HEK293 (cell line): ENCODE measurements at regions not wholly inside any gene's neighbourhood (a gene's known extent, or its start where the extent isn't known, plus 50 kb on each side); places are given as distances from the start of the nearest gene placed in this dataset.
"Not testable (repeated sequence)": the region's sequence is repeated elsewhere in the genome, so short reads cannot be mapped to it uniquely, and the experiment has no call there.

ENCODE experiments used
- CTCF ChIA-PET: fragments of 350-600 bp; formaldehyde crosslinking; extraction: SDS; loops from one replicate; lab custom pipeline; 2021; ENCODE audit warnings: antibody characterized with exemption; lab: Yijun Ruan, JAX
- POLR2A ChIA-PET: fragments of 300-600 bp; formaldehyde crosslinking; extraction: SDS; loops from one replicate; lab custom pipeline; 2020; ENCODE audit warnings: antibody characterized with exemption, inconsistent platforms; lab: Yijun Ruan, JAX
- H3K27ac ChIP-seq: fragments of 200-500 bp; sonication (Bioruptor generic); 2 replicates; pipeline ENCODE4 v1.5.1; 2014; ENCODE audit warnings: low read depth, low read length, control low read depth, inconsistent platforms; ENCODE audit errors: extremely low read depth
- H3K36me3 ChIP-seq, 2 experiments: fragments of 200-500 bp in 1 of 2; sonication (Bioruptor generic) in 1 of 2; 1 replicate in 1 of 2; 2 replicates in 1 of 2; pipeline ENCODE4 v1.5.1; 2014 to 2017; ENCODE audit warnings: inconsistent platforms in 2 of 2, low read length in 2 of 2; ENCODE audit not compliant: control insufficient read depth in 2 of 2, insufficient read depth in 1 of 2
- H3K4me1 ChIP-seq: fragments of 200-500 bp; sonication (Bioruptor generic); 2 replicates; pipeline ENCODE4 v1.5.1; 2014; ENCODE audit warnings: mild to moderate bottlenecking, low read length, inconsistent platforms; ENCODE audit not compliant: control insufficient read depth, insufficient read depth
- H3K4me3 ChIP-seq: 2 replicates; pipeline ENCODE4 v1.5.1; 2011; ENCODE audit warnings: low read depth, mild to moderate bottlenecking, control low read depth, low read length, moderate library complexity
- H3K9me3 ChIP-seq: fragments of 200-500 bp; sonication (Bioruptor generic); 2 replicates; pipeline ENCODE4 v1.5.1; 2014; ENCODE audit warnings: low read depth, low read length, inconsistent platforms; ENCODE audit not compliant: control insufficient read depth, insufficient read depth
- ZBTB7A ChIP-seq: fragments of 450-650 bp; formaldehyde crosslinking; IDR thresholded peaks from 2 replicates; pipeline ENCODE4 v1.5.1; 2016; ENCODE audit warnings: low read depth, missing biosample characterization, missing genetic modification characterization
- ZIC2 ChIP-seq: fragments of 450-650 bp; formaldehyde crosslinking; IDR thresholded peaks from 2 replicates; pipeline ENCODE4 v1.5.1; 2016; ENCODE audit warnings: missing biosample characterization, missing genetic modification characterization
- ZNF133 ChIP-seq: fragments of 450-650 bp; formaldehyde crosslinking; IDR thresholded peaks from 2 replicates; pipeline ENCODE4 v1.5.1; 2016; ENCODE audit warnings: missing biosample characterization, missing genetic modification characterization
- ZNF146 ChIP-seq: fragments of 450-650 bp; formaldehyde crosslinking; IDR thresholded peaks from 2 replicates; pipeline ENCODE4 v1.5.1; 2016; ENCODE audit warnings: missing biosample characterization, missing genetic modification characterization
- ZNF354C ChIP-seq: fragments of 450-650 bp; formaldehyde crosslinking; IDR thresholded peaks from 2 replicates; pipeline ENCODE4 v1.5.1; 2016; ENCODE audit warnings: missing biosample characterization, missing genetic modification characterization, low read depth, borderline replicate concordance
- ZNF366 ChIP-seq: fragments of 450-650 bp; formaldehyde crosslinking; conservative IDR thresholded peaks from 2 replicates; pipeline ENCODE4 v1.5.1; 2016; ENCODE audit warnings: missing biosample characterization, missing genetic modification characterization
- ZNF548 ChIP-seq: fragments of 450-650 bp; formaldehyde crosslinking; IDR thresholded peaks from 2 replicates; pipeline ENCODE4 v1.5.1; 2016; ENCODE audit warnings: missing biosample characterization, missing genetic modification characterization
- ZNF558 ChIP-seq: fragments of 450-650 bp; formaldehyde crosslinking; IDR thresholded peaks from 2 replicates; pipeline ENCODE4 v1.5.1; 2016; ENCODE audit warnings: missing biosample characterization, missing genetic modification characterization
- ZNF623 ChIP-seq: fragments of 450-650 bp; formaldehyde crosslinking; IDR thresholded peaks from 2 replicates; pipeline ENCODE4 v1.5.1; 2016; ENCODE audit warnings: missing biosample characterization, missing genetic modification characterization
- ZNF626 ChIP-seq: fragments of 450-650 bp; sonication (Bioruptor Pico); formaldehyde crosslinking; IDR thresholded peaks from 2 replicates; pipeline ENCODE4 v1.5.1; 2018; ENCODE audit warnings: missing biosample characterization, missing genetic modification characterization, inconsistent platforms
- ZNF658 ChIP-seq: fragments of 450-650 bp; formaldehyde crosslinking; IDR thresholded peaks from 2 replicates; pipeline ENCODE4; 2016; ENCODE audit warnings: missing biosample characterization, missing genetic modification characterization
- ZNF677 ChIP-seq: fragments of 450-650 bp; IDR thresholded peaks from 2 replicates; pipeline ENCODE4 v1.5.0; 2018; ENCODE audit warnings: missing biosample characterization, mild to moderate bottlenecking, missing genetic modification characterization, moderate library complexity
- ZNF76 ChIP-seq: fragments of 450-650 bp; formaldehyde crosslinking; IDR thresholded peaks from 2 replicates; pipeline ENCODE4; 2016; ENCODE audit warnings: low read depth, missing biosample characterization, missing genetic modification characterization, borderline replicate concordance
- TF ChIP-seq, protein P1 (sequence below): fragments of 450-650 bp; formaldehyde crosslinking; IDR thresholded peaks from 2 replicates; pipeline ENCODE4 v1.5.1; 2016; ENCODE audit warnings: missing biosample characterization, missing genetic modification characterization
- TF ChIP-seq, protein P2 (sequence below): fragments of 450-650 bp; formaldehyde crosslinking; IDR thresholded peaks from 2 replicates; pipeline ENCODE4 v1.5.1; 2017; ENCODE audit warnings: missing biosample characterization, missing genetic modification characterization
- TF ChIP-seq, protein P3 (sequence below): fragments of 450-650 bp; formaldehyde crosslinking; IDR thresholded peaks from 2 replicates; pipeline ENCODE4 v1.5.0; 2017; ENCODE audit warnings: missing biosample characterization, missing genetic modification characterization, borderline replicate concordance
- TF ChIP-seq, protein P4 (sequence below): fragments of 450-650 bp; formaldehyde crosslinking; IDR thresholded peaks from 2 replicates; pipeline ENCODE4 v1.5.1; 2016; ENCODE audit warnings: missing biosample characterization, missing genetic modification characterization

DNA sequence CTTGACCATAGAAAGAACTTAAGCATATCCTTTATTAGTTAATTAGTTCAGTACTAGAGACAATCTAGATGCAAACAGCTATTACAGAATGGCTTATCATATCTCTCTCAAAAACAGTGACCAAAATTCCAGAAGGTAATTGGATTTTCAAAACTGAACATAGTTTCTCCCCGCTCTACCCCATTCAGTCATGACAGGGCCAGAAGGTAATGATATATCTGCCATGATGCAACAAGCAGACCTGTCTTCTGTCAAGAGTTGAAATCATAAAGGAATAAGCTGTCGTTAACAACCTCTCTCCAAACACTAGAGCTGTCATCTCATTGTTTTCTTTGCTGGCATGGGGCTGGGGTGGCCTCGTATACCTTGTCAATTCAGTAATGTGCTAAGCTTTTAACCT is 200.5 kb upstream of the POU5F2 start (continued):
- TF ChIP-seq ZNF366 (0 out of 2 replicates have a peak, but pooled peaks have one; percentile 13), ZIC2 (tag by site-specific recombination) (no peak)
- TF ChIP-seq, protein P1, sequence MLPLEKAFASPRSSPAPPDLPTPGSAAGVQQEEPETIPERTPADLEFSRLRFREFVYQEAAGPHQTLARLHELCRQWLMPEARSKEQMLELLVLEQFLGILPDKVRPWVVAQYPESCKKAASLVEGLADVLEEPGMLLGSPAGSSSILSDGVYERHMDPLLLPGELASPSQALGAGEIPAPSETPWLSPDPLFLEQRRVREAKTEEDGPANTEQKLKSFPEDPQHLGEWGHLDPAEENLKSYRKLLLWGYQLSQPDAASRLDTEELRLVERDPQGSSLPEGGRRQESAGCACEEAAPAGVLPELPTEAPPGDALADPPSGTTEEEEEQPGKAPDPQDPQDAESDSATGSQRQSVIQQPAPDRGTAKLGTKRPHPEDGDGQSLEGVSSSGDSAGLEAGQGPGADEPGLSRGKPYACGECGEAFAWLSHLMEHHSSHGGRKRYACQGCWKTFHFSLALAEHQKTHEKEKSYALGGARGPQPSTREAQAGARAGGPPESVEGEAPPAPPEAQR (tag by site-specific recombination) = no peak

- CTCF ChIA-PET = interaction anchor here (1.3 kb wide), 1 partner anchor 18 kb away, joined by 4 read pairs; no protein-coding TSS in a partner anchor
- H3K27ac ChIP-seq, POLR2A ChIA-PET, H3K36me3 ChIP-seq, H3K4me1 ChIP-seq, H3K9me3 ChIP-seq, H3K4me3 ChIP-seq: not testable (repeated sequence)
- peak; percentile 89 for TF ChIP-seq ZNF146 (tag by site-specific recombination)
Measured at GRCh38 chr5:93933269-93933668, 191.9 kb upstream of the POU5F2 start.

DNA sequence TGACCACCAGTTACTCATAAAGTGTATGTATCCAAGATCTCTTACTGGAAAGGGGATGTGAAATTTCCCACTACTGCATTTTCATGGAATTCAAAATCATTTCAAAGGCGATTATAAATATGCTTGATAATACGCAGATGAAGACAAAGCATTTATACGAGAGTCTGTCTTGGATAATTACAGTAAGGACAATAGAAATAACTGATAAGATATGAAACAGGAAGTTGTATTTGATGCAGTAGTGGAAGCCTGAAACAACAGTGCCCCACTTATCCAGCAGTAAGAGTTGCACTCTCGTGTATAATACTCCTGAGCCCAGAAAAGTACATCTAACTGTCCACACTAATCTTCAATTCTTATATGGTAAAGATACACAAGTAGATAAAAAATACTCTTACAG is 188.7 kb upstream of the POU5F2 start:
- Histone ChIP-seq H3K36me3 (no peaks in the 10 kb centered on the region), H3K27ac (no peak overlapping the region), H3K4me1 (no peaks in the 10 kb centered on the region), H3K4me3 (no peak overlapping the region), H3K9me3 (no peaks in the 10 kb centered on the region)
- ChIA-PET CTCF (no interaction called here), POLR2A (no interaction called here)
- TF ChIP-seq ZNF548 (tag by site-specific recombination) (no peak), ZNF677 (tag by site-specific recombination) (no peak), ZBTB7A (tag by site-specific recombination) (no peak), ZNF623 (tag by site-specific recombination) (no peak), ZNF133 (tag by site-specific recombination) (no peak), ZNF558 (tag by site-specific recombination) (no peak)

DNA sequence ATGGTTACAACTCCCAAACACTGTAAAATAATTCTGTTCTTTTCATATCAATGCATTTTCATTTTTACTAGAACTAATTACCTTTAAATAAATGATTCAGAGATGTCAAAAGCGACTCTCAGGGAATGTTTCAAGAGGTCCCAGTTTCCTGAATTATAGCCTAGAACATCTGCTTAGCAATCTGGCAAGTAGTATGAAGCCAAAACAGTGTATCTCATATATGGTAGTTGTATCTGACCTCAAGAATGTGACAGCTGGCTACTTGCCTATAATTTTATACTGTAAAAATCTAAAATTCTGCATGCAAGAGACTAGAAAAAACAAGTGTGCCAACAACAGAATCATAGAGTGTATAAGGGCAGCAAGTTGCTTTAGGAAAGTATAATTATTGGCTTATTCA is 187.7 kb upstream of the POU5F2 start:
- H3K9me3 ChIP-seq = no peaks in the 10 kb centered on the region
- ChIA-PET CTCF (no interaction called here), POLR2A (no interaction called here)
- H3K4me3 ChIP-seq = no peak overlapping the region
- no peaks in the 10 kb centered on the region for H3K4me1 ChIP-seq
- no peak for TF ChIP-seq ZNF354C
- TF ChIP-seq, protein P2, sequence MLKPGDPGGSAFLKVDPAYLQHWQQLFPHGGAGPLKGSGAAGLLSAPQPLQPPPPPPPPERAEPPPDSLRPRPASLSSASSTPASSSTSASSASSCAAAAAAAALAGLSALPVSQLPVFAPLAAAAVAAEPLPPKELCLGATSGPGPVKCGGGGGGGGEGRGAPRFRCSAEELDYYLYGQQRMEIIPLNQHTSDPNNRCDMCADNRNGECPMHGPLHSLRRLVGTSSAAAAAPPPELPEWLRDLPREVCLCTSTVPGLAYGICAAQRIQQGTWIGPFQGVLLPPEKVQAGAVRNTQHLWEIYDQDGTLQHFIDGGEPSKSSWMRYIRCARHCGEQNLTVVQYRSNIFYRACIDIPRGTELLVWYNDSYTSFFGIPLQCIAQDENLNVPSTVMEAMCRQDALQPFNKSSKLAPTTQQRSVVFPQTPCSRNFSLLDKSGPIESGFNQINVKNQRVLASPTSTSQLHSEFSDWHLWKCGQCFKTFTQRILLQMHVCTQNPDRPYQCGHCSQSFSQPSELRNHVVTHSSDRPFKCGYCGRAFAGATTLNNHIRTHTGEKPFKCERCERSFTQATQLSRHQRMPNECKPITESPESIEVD (tag by site-specific recombination) = 0 out of 2 replicates have a peak, but pooled peaks have one; percentile 12
- TF ChIP-seq, all 188 proteins: peak for 1
- H3K27ac ChIP-seq = no peak overlapping the region
- H3K36me3 ChIP-seq = no peaks in the 10 kb centered on the region

DNA sequence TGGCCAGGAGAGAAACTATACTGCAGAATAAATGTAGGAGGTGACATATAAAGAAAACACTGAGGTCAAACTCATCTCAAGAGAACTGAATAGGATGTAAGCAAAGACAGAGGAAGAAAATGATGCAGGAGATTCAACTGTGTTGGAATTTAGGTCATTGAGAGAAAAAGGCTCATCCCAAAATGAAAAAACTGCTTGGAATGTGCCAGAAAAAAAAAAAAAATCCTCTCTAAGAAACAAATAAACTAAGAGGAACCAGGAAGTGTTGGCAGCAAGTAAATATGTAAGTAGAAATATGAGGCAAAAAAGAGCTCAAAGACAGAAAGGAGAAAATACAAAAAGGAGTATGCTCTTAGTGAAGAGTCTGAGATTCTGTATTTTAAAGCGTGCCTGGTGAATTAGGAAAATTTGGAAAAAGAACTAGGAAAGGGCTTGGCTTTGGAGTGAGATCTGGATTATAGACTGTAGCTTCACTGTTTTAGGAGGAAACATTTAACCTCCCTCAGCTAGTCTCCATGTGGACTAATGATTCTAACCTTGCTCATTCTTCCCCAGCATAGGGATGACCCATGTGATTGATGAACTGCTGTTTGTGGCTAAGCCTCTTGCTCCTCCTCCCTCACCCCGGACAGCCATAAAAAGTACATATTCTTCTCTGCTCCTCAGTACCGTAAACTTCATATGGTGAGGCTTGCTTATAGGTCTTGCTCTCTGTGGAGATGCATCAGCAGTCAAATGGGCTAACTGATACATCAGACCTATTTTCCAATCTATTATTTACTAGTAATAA is 185.6 kb upstream of the POU5F2 start:
- CTCF ChIA-PET = interaction anchor here (0.7 to 1.5 kb wide), 3 partner anchors 11 to 248 kb away, joined by 3 to 6 read pairs (median 4); no protein-coding TSS in a partner anchor
- POLR2A ChIA-PET = no interaction called here
- H3K4me1 ChIP-seq = no peaks in the 10 kb centered on the region
- H3K4me3 ChIP-seq = no peak overlapping the region
- H3K36me3 ChIP-seq = no peaks in the 10 kb centered on the region
- no peak overlapping the region for H3K27ac ChIP-seq
- H3K9me3 ChIP-seq = no peaks in the 10 kb centered on the region
- TF ChIP-seq, protein P3, sequence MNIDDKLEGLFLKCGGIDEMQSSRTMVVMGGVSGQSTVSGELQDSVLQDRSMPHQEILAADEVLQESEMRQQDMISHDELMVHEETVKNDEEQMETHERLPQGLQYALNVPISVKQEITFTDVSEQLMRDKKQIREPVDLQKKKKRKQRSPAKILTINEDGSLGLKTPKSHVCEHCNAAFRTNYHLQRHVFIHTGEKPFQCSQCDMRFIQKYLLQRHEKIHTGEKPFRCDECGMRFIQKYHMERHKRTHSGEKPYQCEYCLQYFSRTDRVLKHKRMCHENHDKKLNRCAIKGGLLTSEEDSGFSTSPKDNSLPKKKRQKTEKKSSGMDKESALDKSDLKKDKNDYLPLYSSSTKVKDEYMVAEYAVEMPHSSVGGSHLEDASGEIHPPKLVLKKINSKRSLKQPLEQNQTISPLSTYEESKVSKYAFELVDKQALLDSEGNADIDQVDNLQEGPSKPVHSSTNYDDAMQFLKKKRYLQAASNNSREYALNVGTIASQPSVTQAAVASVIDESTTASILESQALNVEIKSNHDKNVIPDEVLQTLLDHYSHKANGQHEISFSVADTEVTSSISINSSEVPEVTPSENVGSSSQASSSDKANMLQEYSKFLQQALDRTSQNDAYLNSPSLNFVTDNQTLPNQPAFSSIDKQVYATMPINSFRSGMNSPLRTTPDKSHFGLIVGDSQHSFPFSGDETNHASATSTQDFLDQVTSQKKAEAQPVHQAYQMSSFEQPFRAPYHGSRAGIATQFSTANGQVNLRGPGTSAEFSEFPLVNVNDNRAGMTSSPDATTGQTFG (tag by site-specific recombination) = no peak
- TF ChIP-seq ZNF658 (tag by site-specific recombination) = no peak
- TF ChIP-seq, protein P4, sequence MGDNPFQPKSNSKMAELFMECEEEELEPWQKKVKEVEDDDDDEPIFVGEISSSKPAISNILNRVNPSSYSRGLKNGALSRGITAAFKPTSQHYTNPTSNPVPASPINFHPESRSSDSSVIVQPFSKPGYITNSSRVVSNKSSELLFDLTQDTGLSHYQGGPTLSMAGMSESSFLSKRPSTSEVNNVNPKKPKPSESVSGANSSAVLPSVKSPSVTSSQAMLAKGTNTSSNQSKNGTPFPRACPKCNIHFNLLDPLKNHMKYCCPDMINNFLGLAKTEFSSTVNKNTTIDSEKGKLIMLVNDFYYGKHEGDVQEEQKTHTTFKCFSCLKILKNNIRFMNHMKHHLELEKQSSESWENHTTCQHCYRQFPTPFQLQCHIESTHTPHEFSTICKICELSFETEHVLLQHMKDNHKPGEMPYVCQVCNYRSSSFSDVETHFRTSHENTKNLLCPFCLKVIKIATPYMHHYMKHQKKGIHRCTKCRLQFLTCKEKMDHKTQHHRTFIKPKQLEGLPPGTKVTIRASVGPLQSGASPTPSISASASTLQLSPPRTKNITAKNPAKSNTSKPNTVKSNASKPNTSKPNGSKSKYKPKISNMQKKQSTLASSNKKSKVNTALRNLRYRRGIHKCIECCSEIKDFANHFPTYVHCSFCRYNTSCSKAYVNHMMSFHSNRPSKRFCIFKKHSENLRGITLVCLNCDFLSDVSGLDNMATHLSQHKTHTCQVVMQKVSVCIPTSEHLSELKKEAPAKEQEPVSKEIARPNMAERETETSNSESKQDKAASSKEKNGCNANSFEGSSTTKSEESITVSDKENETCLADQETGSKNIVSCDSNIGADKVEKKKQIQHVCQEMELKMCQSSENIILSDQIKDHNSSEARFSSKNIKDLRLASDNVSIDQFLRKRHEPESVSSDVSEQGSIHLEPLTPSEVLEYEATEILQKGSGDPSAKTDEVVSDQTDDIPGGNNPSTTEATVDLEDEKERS (tag by site-specific recombination) = no peak
- TF ChIP-seq ZNF76 (tag by site-specific recombination) = no peak
- TF ChIP-seq ZNF626 = no peak
